Activated T-helper 2 cell treated with anti-CD3 and anti-CD28 coated beads, Interferon-gamma antibody, Interleukin-2, Interleukin-4, amounts not matched to agents 10 μg/mL and 5 μg/mL and 100 μg/mL, durations not matched to agents 14 hours and 24 hours and 36 hours (primary cell): ENCODE measurements at regions not wholly inside any gene's neighbourhood (a gene's known extent, or its start where the extent isn't known, plus 50 kb on each side); places are given as distances from the start of the nearest gene placed in this dataset.

Experiments
- DNase-seq: peaks from one replicate; pipeline ENCODE4 v3.0.0; 2021; ENCODE audit warnings: low spot score
- H3K27ac Mint-ChIP-seq: one replicate; pipeline ENCODE4 v1.8.0; 2021; ENCODE audit warnings: mixed read lengths
- H3K27me3 Mint-ChIP-seq: one replicate; pipeline ENCODE4 v1.8.0; 2021; ENCODE audit warnings: low read depth, mixed read lengths
- H3K36me3 Mint-ChIP-seq: one replicate; pipeline ENCODE4 v1.8.0; 2021; ENCODE audit warnings: low read depth, mixed read lengths
- H3K4me1 Mint-ChIP-seq: one replicate; pipeline ENCODE4 v1.8.0; 2021; ENCODE audit warnings: low read depth, mixed read lengths
- H3K4me3 Mint-ChIP-seq: one replicate; pipeline ENCODE4 v1.8.0; 2021; ENCODE audit warnings: low read depth, mild to moderate bottlenecking, moderate library complexity, mixed read lengths
- H3K9me3 Mint-ChIP-seq: one replicate; pipeline ENCODE4 v1.8.0; 2021; ENCODE audit warnings: mixed read lengths
- intact Hi-C: fragments of 100-400 bp; cut with micrococcal nuclease; formaldehyde crosslinking; loops from one replicate; pipeline ENCODE4 v1.15.1; 2023

- Mint-ChIP-seq H3K36me3 (no peaks in the 10 kb centered on the region), H3K4me3 (no peak overlapping the region), H3K27ac (no peak overlapping the region), H3K4me1 (no peaks in the 10 kb centered on the region), H3K27me3 (peaks cover 18% of the 10 kb centered on the region), H3K9me3 (no peaks in the 10 kb centered on the region)
- no peak for DNase-seq
- intact Hi-C loops = no loop called here
These were observed 89.7 kb downstream of the MAF start for GRCh38 chr16:79510879-79511278.

GRCh38 chr16:79509906-79510305 is 90.6 kb downstream of the MAF start:
- Mint-ChIP-seq H3K9me3 (no peaks in the 10 kb centered on the region), H3K36me3 (no peaks in the 10 kb centered on the region), H3K27ac (no peak overlapping the region), H3K4me3 (no peak overlapping the region), H3K4me1 (no peaks in the 10 kb centered on the region), H3K27me3 (peaks cover 21% of the 10 kb centered on the region)
- intact Hi-C loops = no loop called here
- DNase-seq = no peak

GRCh38 chr16:79509211-79509631 is 91.3 kb downstream of the MAF start:
- Mint-ChIP-seq H3K27me3 (peaks cover 20% of the 10 kb centered on the region), H3K27ac (no peak overlapping the region), H3K4me1 (no peaks in the 10 kb centered on the region), H3K4me3 (no peak overlapping the region), H3K36me3 (no peaks in the 10 kb centered on the region), H3K9me3 (no peaks in the 10 kb centered on the region)
- intact Hi-C loops = no loop called here
- no peak for DNase-seq

- Mint-ChIP-seq H3K4me3 (no peak overlapping the region), H3K27ac (no peak overlapping the region), H3K4me1 (no peaks in the 10 kb centered on the region), H3K27me3 (peaks cover 21% of the 10 kb centered on the region), H3K9me3 (no peaks in the 10 kb centered on the region), H3K36me3 (no peaks in the 10 kb centered on the region)
- DNase-seq = no peak
- intact Hi-C loops = no loop called here
These were observed 92.2 kb downstream of the MAF start for GRCh38 chr16:79508294-79508693.

GRCh38 chr16:79505344-79505743 is 95.2 kb downstream of the MAF start:
- no peak for DNase-seq
- intact Hi-C loops = no loop called here
- H3K4me1 Mint-ChIP-seq = no peaks in the 10 kb centered on the region
- H3K27ac Mint-ChIP-seq = no peak overlapping the region
- no peaks in the 10 kb centered on the region for H3K36me3 Mint-ChIP-seq
- peaks cover 14% of the 10 kb centered on the region for H3K27me3 Mint-ChIP-seq
- no peaks in the 10 kb centered on the region for H3K9me3 Mint-ChIP-seq
- no peak overlapping the region for H3K4me3 Mint-ChIP-seq

GRCh38 chr16:79503511-79503910 is 97.0 kb downstream of the MAF start:
- no peak for DNase-seq
- no peak overlapping the region for H3K27ac Mint-ChIP-seq
- H3K36me3 Mint-ChIP-seq = no peaks in the 10 kb centered on the region
- intact Hi-C loops = no loop called here
- H3K9me3 Mint-ChIP-seq = peaks cover 5% of the 10 kb centered on the region
- H3K27me3 Mint-ChIP-seq = peaks cover 14% of the 10 kb centered on the region
- H3K4me1 Mint-ChIP-seq = no peaks in the 10 kb centered on the region
- no peak overlapping the region for H3K4me3 Mint-ChIP-seq

- H3K9me3 Mint-ChIP-seq = peaks cover 5% of the 10 kb centered on the region
- H3K36me3 Mint-ChIP-seq = no peaks in the 10 kb centered on the region
- intact Hi-C loops = no loop called here
- DNase-seq = no peak
- no peak overlapping the region for H3K4me3 Mint-ChIP-seq
- H3K27ac Mint-ChIP-seq = no peak overlapping the region
- H3K4me1 Mint-ChIP-seq = peaks cover 4% of the 10 kb centered on the region
- H3K27me3 Mint-ChIP-seq = peaks cover 14% of the 10 kb centered on the region
These were observed 99.1 kb downstream of the MAF start for GRCh38 chr16:79501446-79501845.

- intact Hi-C loops = no loop called here
- no peak for DNase-seq
- Mint-ChIP-seq H3K36me3 (no peaks in the 10 kb centered on the region), H3K9me3 (peaks cover 8% of the 10 kb centered on the region), H3K27ac (no peak overlapping the region), H3K27me3 (peaks cover 14% of the 10 kb centered on the region), H3K4me3 (no peak overlapping the region), H3K4me1 (peaks cover 4% of the 10 kb centered on the region)
These were observed 99.7 kb downstream of the MAF start for GRCh38 chr16:79500866-79501265.

GRCh38 chr16:79500286-79500685 is 100.3 kb downstream of the MAF start:
- Mint-ChIP-seq H3K27ac (no peak overlapping the region), H3K27me3 (peaks cover 12% of the 10 kb centered on the region), H3K4me3 (no peak overlapping the region), H3K9me3 (peaks cover 13% of the 10 kb centered on the region), H3K36me3 (no peaks in the 10 kb centered on the region), H3K4me1 (peaks cover 4% of the 10 kb centered on the region)
- intact Hi-C loops = no loop called here
- no peak for DNase-seq

GRCh38 chr16:79498928-79499327 is 101.6 kb downstream of the MAF start:
- intact Hi-C loops = no loop called here
- Mint-ChIP-seq H3K4me3 (no peak overlapping the region), H3K27me3 (peaks cover 6% of the 10 kb centered on the region), H3K27ac (no peak overlapping the region), H3K36me3 (no peaks in the 10 kb centered on the region), H3K4me1 (peaks cover 4% of the 10 kb centered on the region), H3K9me3 (peaks cover 13% of the 10 kb centered on the region)
- no peak for DNase-seq

GRCh38 chr16:79497606-79498350 is 102.8 kb downstream of the MAF start:
- H3K36me3 Mint-ChIP-seq = no peaks in the 10 kb centered on the region
- H3K4me1 Mint-ChIP-seq = peaks cover 4% of the 10 kb centered on the region
- H3K4me3 Mint-ChIP-seq = no peak overlapping the region
- no peak overlapping the region for H3K27ac Mint-ChIP-seq
- no peak for DNase-seq
- intact Hi-C loops = no loop called here
- peaks cover 13% of the 10 kb centered on the region for H3K9me3 Mint-ChIP-seq
- H3K27me3 Mint-ChIP-seq = peaks cover 3% of the 10 kb centered on the region

- peaks cover 11% of the 10 kb centered on the region for H3K9me3 Mint-ChIP-seq
- peaks cover 9% of the 10 kb centered on the region for H3K27me3 Mint-ChIP-seq
- DNase-seq = no peak
- no peak overlapping the region for H3K27ac Mint-ChIP-seq
- H3K4me3 Mint-ChIP-seq = no peak overlapping the region
- no peaks in the 10 kb centered on the region for H3K36me3 Mint-ChIP-seq
- H3K4me1 Mint-ChIP-seq = peaks cover 9% of the 10 kb centered on the region
- intact Hi-C loops = no loop called here
These were observed 106.6 kb downstream of the MAF start for GRCh38 chr16:79493911-79494310.

GRCh38 chr16:79492036-79492435 is 108.5 kb downstream of the MAF start:
- intact Hi-C loops = no loop called here
- Mint-ChIP-seq H3K27ac (no peak overlapping the region), H3K4me3 (no peak overlapping the region), H3K36me3 (no peaks in the 10 kb centered on the region), H3K4me1 (peaks cover 5% of the 10 kb centered on the region), H3K9me3 (peaks cover 9% of the 10 kb centered on the region), H3K27me3 (peaks cover 12% of the 10 kb centered on the region)
- DNase-seq = no peak

GRCh38 chr16:79485020-79485419 is 115.5 kb downstream of the MAF start:
- Mint-ChIP-seq H3K27ac (no peak overlapping the region), H3K9me3 (no peaks in the 10 kb centered on the region), H3K27me3 (peaks cover 19% of the 10 kb centered on the region), H3K36me3 (no peaks in the 10 kb centered on the region), H3K4me3 (no peak overlapping the region), H3K4me1 (no peaks in the 10 kb centered on the region)
- intact Hi-C loops = no loop called here
- DNase-seq = no peak
